Stimulated activated CD8-positive, alpha-beta memory T cell treated with anti-CD3 and anti-CD28 coated beads, Interleukin-15, amount 100 ng/mL, for 24 hours (primary cell): ENCODE measurements at regions not wholly inside any gene's neighbourhood (a gene's known extent, or its start where the extent isn't known, plus 50 kb on each side); places are given as distances from the start of the nearest gene placed in this dataset.

Experiments used
- DNase-seq: peaks from one replicate; pipeline ENCODE4 v3.0.0-alpha.2; 2020; ENCODE audit warnings: low read depth

GRCh38 chr20:60857708-60858107, 394.4 kb upstream of the CDH4 start:
- DNase-seq = no peak

DNA sequence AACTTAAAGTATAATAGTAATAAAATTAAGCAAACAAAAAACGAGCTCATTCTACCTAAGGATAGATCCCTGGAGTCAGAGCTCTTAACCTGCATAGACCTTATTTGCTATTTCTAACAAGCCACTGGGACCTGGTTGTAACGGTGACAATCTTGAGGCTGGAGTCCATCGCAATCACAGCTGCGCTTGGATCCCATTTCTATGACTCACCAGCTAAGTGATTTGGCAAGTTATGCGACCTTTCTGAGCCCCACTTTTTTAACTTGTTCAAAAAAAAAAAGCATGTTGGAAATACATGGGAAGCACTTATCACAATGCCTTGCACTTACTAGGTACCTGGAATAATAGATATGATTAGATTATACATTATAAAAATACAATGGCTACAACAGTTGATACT, 389.5 kb upstream of the CDH4 start:
- DNase-seq = no peak

GRCh38 chr20:60863548-60863947, 388.5 kb upstream of the CDH4 start:
- no peak for DNase-seq

DNA sequence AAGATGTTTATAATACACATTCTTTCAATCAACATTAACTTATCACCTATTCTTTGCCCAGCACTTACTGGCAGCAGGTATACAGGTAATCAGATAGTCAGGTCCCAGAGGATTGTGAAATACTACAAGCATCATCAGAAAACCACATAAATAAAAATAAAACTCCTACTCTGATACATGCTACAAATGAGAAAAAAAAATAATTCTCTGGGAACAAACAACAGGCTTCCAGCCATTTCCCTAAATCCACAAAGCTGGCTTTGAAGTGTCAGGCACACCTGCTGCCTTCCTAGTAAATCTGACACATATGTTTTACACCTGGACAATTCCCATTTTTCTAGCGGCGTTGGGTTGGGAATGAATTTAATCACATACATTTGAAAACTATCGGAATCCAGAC, 384.5 kb upstream of the CDH4 start:
- no peak for DNase-seq

DNA sequence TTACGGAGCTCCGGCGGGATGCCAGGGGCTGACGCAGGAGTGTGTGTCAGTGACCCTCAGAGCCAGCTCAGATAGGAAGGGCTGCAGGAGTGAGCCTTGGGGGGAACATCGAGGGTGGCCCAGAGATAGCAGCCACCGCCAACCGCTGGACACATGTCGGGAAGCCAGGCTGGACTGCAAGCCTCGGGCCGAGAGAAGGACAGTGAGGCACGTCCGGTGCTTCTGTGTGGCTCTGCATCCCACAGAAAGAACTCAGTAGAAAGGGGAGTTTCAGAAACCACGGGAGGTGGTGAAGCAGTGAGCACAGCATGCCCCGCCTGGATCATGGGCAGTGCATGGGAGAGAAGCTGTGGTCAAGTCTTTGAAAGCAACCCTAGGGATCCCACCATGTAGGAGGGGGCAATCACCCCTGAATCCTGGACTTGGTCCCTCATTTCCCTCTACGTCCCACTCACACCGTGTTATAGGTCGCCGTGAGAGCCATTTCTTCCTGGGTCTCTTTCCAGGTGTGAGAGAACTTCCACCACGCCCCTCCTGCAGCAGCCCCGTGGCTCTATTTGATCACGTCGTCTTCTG, 383.7 kb upstream of the CDH4 start:
- DNase-seq = no peak

GRCh38 chr20:60869087-60869486, 383.0 kb upstream of the CDH4 start:
- no peak for DNase-seq

- DNase-seq = no peak
Measured at GRCh38 chr20:60869625-60870024, 382.4 kb upstream of the CDH4 start.

- DNase-seq = no peak
Measured at GRCh38 chr20:60870040-60870439, 382.0 kb upstream of the CDH4 start.

GRCh38 chr20:60872224-60872623, 379.8 kb upstream of the CDH4 start:
- no peak for DNase-seq

DNA sequence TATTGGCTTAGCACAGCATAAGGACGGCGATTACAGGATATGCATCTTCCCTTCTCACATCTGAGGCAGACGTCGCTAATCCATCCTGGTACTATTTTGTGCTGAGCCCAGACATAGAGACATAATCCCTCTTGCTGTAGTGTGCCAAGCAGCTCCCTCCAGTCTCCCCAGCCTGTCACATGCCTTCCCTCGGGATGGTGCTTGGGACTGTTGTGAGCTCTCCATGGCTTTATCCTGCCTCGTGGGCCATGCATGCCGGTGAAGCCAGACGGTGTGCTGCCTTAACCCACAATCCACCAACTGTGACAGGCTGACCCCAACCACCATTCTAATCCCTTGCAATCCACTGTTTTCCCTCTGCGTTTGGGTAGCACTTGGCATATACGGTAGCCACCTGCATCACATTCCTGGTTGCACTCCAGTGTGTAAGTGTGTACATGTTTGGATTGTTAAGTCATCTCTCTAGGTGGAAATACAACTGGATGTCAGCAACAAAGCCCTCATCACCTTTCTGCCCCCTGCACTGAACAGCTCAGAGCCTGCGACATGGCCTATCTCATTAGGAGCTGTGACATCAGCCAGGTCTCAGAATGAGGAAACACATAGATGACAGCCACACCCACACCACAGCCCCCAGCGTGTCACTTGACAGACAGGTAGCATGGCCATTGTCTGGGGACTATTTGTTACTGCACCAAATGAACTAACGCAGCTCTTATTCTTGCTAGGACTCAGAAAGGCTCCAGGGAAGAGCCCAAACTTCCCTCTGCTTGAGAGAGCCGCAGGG, 374.8 kb upstream of the CDH4 start:
- no peak for DNase-seq

GRCh38 chr20:60882836-60883235, 369.2 kb upstream of the CDH4 start:
- DNase-seq = no peak

DNA sequence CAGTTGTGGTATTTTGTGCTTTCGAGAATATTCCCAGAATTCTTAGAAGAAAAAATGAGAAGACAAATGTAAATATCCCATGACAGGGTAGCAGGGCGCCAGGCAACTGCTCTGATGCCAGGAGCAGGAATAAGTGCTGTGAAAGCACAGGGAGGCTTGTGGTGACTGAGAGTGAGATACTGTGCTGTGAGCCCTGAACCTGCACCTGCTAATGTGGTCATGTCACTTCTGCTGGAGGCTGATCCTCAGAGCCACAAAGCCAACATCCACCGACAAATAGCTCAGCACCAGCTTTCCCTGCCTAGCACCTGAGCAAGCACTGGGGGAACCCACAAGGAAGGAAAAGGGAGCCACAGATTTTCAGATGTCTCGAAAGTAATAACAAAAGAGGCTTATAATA, 368.6 kb upstream of the CDH4 start:
- no peak for DNase-seq

- no peak for DNase-seq
Measured at GRCh38 chr20:60884277-60884676, 367.8 kb upstream of the CDH4 start.

DNA sequence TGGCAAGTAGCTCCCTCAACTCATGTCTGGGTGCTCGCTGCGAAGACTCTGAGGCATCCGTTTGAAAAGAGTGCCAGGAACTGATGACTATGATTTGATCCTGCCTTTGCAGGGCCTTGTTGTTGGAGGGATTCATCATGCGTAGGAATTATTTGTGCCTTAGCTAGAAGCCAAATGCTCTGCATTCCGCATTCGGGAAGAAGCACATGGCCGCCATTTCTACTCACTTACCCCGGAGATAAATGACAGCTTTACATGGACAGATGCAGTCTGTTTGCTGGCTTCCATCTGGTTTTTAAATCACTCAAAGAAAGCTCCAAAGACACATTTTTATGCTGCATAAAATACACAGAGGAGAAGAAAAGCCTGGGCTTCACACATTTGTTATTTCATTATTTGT, 363.3 kb upstream of the CDH4 start:
- DNase-seq = no peak

- DNase-seq = no peak
Measured at GRCh38 chr20:60892095-60892813, 359.8 kb upstream of the CDH4 start.

DNA sequence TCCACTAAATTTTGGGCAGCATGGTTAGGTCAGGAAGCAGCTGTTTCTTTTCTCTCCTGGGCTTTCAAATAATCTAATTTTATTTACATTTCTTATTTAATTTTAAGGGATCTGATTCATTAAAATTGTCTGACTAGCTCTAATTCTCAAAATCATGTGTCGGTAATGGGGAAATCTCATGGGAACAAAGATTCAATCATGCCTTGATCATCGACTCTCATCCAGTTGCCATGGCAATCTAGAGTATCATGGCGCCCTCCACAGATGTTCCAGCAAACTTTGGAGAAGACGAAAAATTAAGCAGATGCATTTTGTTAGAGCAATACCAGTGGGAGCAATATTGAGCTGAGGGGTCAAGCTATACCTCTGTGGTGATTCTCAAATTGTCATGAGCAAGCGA, 358.0 kb upstream of the CDH4 start:
- DNase-seq = no peak

DNA sequence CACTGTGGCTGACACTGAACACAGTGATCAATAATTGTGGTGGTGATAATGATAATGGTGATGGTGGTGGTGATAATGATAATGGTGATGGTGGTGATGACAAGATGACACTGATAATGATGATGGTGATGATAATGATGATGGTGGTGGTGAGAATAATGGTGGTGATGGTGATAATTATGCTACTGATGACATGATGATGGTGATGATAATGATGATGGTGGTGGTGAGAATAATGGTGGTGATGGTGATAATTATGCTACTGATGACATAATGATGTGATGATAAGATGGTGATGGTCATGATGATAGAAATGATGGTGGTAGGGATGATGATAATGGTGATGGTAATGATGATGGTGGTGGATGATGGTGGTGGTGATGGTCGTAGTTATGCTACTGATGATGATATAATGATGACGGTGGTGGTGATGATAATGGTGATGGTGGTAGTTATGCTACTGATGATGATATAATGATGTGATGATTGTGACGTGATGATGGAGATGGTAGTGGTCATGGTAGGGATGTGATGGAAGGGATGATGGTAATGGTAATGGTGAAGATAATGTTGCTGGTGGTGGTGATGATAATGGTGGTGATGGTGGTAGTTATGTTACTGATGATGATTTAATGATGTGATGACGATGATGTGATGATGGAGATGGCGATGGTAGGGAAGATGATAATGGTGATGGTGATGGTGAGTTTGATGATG, 356.5 kb upstream of the CDH4 start:
- DNase-seq = no peak

DNA sequence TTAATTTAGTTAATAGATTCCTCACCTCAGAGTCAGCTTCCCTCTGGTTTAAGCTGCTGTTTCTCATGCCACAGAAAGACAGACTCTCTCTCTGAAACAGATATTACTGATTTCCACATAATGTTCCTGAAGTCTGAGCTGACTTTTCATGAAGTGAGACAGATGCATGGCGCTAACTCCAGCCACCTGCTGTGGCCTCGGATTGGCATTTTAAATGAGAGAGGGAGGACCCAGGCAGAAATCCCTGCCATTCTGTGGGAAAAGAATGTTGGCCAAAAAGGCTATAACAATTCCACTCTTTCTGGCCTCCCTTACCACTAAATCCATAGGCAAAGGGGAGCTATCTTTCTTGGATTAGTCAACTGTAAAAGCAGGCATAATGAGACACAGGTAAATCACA, 354.1 kb upstream of the CDH4 start:
- no peak for DNase-seq

- no peak for DNase-seq
Measured at GRCh38 chr20:60899320-60899719, 352.7 kb upstream of the CDH4 start.

DNA sequence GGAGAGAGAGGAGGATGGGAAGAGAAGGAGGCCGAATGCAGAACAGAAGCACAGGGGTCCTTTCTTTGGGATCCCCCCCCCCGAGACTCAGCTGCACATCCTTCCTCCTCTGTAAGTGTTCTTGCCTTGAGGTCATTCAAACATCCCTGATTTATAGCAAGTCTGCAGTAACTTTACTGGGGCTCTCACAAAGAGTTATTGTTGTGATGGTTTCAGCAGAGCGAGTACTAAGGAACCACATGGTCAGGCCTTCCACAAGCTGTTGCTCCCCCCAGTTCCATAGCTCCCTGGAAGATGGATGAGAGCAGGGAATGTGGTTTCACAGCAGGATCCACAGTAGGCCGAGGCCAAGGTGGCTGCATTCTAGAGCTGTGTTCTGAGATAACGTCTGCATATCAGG, 351.4 kb upstream of the CDH4 start:
- no peak for DNase-seq

- no peak for DNase-seq
Measured at GRCh38 chr20:60901831-60902230, 350.2 kb upstream of the CDH4 start.

DNA sequence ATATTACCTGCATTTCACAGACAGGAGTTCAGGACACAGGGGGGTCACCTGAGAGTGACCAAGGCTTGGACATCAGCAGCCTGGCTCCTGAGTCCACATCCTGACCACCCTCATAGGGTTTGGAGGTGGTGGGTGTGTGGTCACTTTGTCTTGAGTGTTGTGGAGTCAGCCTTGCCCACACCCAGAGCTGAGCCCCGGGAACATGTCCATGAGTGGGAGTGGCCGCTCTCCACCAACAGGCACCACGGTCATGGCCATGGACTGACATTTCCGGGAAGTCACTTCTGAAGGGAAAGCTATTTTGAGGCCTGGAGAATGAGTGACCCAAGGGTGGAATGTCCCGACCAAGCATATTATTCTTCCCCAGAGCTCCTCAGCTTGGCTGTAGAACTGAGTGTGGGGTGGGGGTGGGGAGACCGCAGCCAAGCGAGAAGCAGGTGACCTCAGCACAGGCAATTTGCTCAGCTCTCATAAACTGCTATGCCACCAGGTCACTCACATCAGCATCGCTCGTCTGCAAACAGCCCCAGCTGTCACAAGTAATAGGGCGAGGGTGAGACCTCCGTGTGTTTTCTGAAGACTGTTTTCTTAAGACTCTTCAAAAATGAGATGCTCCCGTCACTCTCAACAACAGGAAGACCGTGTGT, 348.6 kb upstream of the CDH4 start:
- DNase-seq = no peak
